ENCODE measurements at regions not wholly inside any gene's neighbourhood (a gene's known extent, or its start where the extent isn't known, plus 50 kb on each side); places are given as distances from the start of the nearest gene placed in this dataset.

DNA sequence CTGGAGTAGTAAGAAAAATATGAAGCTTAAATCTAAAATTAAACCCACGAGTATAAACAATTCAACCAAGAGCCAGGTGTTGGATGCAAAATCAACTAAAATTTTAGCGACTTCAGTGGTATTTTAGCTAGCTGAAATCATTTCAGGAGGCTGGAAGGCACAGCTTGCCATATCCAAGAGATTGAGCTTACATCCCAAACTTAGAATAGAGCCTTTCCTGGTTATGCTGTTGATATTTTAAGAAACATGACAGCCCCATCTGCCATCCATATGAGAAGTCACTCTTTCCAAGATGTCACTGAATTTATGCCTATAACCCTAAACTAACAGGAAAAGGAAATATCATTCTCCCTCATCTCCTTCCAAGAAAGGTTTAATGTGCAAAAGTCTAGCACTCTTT is 334.0 kb downstream of the KCNA4 start:
- no peak for DNase-seq
- Histone ChIP-seq H3K36me3 (replicated peaks in 1 of 2; ENCODE audit: control extremely low read depth in 1 of 2, control insufficient read depth in 1 of 2, extremely low read depth in 1 of 2, insufficient read depth in 2 of 2, low read length in 1 of 2) (no peaks in the 10 kb centered on the region), H3K9ac (ENCODE audit: low read length) (no peak overlapping the region), H3K4me1 (ENCODE audit: control insufficient read depth in 2 of 2, insufficient read depth in 2 of 2, low read length in 2 of 2) (no peaks in the 10 kb centered on the region), H2AFZ (ENCODE audit: insufficient read depth, low read depth, low read length, poor library complexity, severe bottlenecking) (no peak overlapping the region), H3K4me3 (ENCODE audit: control extremely low read depth in 1 of 5, extremely low read depth in 1 of 5, insufficient read depth in 1 of 5, low read depth in 2 of 5, low read length in 4 of 5) (no peak overlapping the region), H3K9me3 (ENCODE audit: control extremely low read depth in 1 of 3, control insufficient read depth in 2 of 3, insufficient read depth in 1 of 3, low read length in 2 of 3) (no peaks in the 10 kb centered on the region), H3K27me3 (replicated peaks in 1 of 4; ENCODE audit: control extremely low read depth in 1 of 4, control insufficient read depth in 3 of 4, insufficient read depth in 4 of 4, low read length in 3 of 4) (no peaks in the 10 kb centered on the region), H4K20me1 (ENCODE audit: control insufficient read depth, insufficient read depth, low read length, poor library complexity, severe bottlenecking) (no peaks in the 10 kb centered on the region), H3K4me2 (replicated peaks; ENCODE audit: low read depth, low read length, poor library complexity, severe bottlenecking) (no peak overlapping the region), H3K27ac (ENCODE audit: low read length in 2 of 2) (no peak overlapping the region), H3K79me2 (ENCODE audit: control insufficient read depth, insufficient read depth, low read length) (no peaks in the 10 kb centered on the region)
- Mint-ChIP-seq H3K4me3 (no peak overlapping the region), H3K27me3 (no peaks in the 10 kb centered on the region), H3K9me3 (ENCODE audit: insufficient read depth) (peaks cover 2% of the 10 kb centered on the region), H3K4me1 (no peaks in the 10 kb centered on the region), H3K27ac (no peak overlapping the region)
- intact Hi-C loops (cut with micrococcal nuclease): no loop called here
- no peak for TF ChIP-seq EZH2 (IDR thresholded peaks at IDR 0.05; ENCODE audit: borderline replicate concordance, insufficient read depth, low read depth, low read length, poor library complexity, severe bottlenecking)
- TF ChIP-seq CTCF (IDR thresholded peaks at IDR 0.05): no peak
- POLR2A ChIA-PET: no interaction called here
- no peak for ATAC-seq (ENCODE audit: low read depth)
- CTCF ChIA-PET: no interaction called here
- no CpG with 5 or more reads among the region's 2 CpGs for WGBS (ENCODE audit: insufficient coverage)

DNA sequence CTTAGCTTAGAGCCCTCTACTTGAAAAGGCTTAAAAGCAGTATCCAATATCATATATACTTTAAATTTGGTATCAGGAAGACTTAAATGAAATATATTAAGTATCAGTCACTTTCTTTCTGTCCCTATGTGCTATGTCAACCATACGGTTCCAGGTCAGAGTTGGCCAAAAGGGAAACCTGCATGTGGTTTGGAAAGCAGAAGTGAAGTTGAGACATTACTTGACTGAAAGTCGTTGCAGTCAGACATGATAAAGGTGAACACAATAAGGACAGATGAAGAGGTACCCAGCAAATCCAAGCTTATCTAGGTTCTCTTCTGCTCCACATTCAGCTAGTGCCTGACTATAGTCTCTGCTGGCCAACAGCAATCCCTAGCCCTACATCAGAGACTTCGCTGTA is 336.8 kb downstream of the KCNA4 start:
- 56% methylated on average over 2 of the region's 3 CpGs for WGBS (ENCODE audit: insufficient coverage)
- H3K79me2 ChIP-seq (ENCODE audit: control insufficient read depth, insufficient read depth, low read length): no peaks in the 10 kb centered on the region
- H3K4me1 ChIP-seq (ENCODE audit: control insufficient read depth in 2 of 2, insufficient read depth in 2 of 2, low read length in 2 of 2): no peaks in the 10 kb centered on the region
- ChIA-PET POLR2A (no interaction called here), CTCF (no interaction called here)
- H3K4me3 ChIP-seq (ENCODE audit: control extremely low read depth in 1 of 5, extremely low read depth in 1 of 5, insufficient read depth in 1 of 5, low read depth in 2 of 5, low read length in 4 of 5): no peak overlapping the region
- H4K20me1 ChIP-seq (ENCODE audit: control insufficient read depth, insufficient read depth, low read length, poor library complexity, severe bottlenecking): no peaks in the 10 kb centered on the region
- no peak overlapping the region for H3K4me2 ChIP-seq (replicated peaks; ENCODE audit: low read depth, low read length, poor library complexity, severe bottlenecking)
- TF ChIP-seq EZH2 (IDR thresholded peaks at IDR 0.05; ENCODE audit: borderline replicate concordance, insufficient read depth, low read depth, low read length, poor library complexity, severe bottlenecking) (no peak), CTCF (IDR thresholded peaks at IDR 0.05) (no peak)
- no peaks in the 10 kb centered on the region for H3K9me3 ChIP-seq (ENCODE audit: control extremely low read depth in 1 of 3, control insufficient read depth in 2 of 3, insufficient read depth in 1 of 3, low read length in 2 of 3)
- no peak overlapping the region for H3K4me3 Mint-ChIP-seq
- peaks cover 7% of the 10 kb centered on the region for H3K9me3 Mint-ChIP-seq (ENCODE audit: insufficient read depth)
- H3K27me3 ChIP-seq (replicated peaks in 1 of 4; ENCODE audit: control extremely low read depth in 1 of 4, control insufficient read depth in 3 of 4, insufficient read depth in 4 of 4, low read length in 3 of 4): no peaks in the 10 kb centered on the region
- intact Hi-C loops (cut with micrococcal nuclease): no loop called here
- H3K27ac ChIP-seq (ENCODE audit: low read length in 2 of 2): no peak overlapping the region
- DNase-seq: no peak
- no peak overlapping the region for H2AFZ ChIP-seq (ENCODE audit: insufficient read depth, low read depth, low read length, poor library complexity, severe bottlenecking)
- no peaks in the 10 kb centered on the region for H3K36me3 ChIP-seq (replicated peaks in 1 of 2; ENCODE audit: control extremely low read depth in 1 of 2, control insufficient read depth in 1 of 2, extremely low read depth in 1 of 2, insufficient read depth in 2 of 2, low read length in 1 of 2)
- no peak overlapping the region for H3K9ac ChIP-seq (ENCODE audit: low read length)
- no peak for ATAC-seq (ENCODE audit: low read depth)
- H3K27me3 Mint-ChIP-seq: no peaks in the 10 kb centered on the region
- H3K27ac Mint-ChIP-seq: no peak overlapping the region
- no peaks in the 10 kb centered on the region for H3K4me1 Mint-ChIP-seq

Measured in B cell (primary cell).